DMS153 (cell line): ENCODE measurements at regions not wholly inside any gene's neighbourhood (a gene's known extent, or its start where the extent isn't known, plus 50 kb on each side); places are given as distances from the start of the nearest gene placed in this dataset.
"Not testable (repeated sequence)": the region's sequence is repeated elsewhere in the genome, so short reads cannot be mapped to it uniquely, and the experiment has no call there.

Experiments
- DNase-seq: peaks from one replicate; lab custom pipeline; 2025; lab: John Stamatoyannopoulos, UW

DNA sequence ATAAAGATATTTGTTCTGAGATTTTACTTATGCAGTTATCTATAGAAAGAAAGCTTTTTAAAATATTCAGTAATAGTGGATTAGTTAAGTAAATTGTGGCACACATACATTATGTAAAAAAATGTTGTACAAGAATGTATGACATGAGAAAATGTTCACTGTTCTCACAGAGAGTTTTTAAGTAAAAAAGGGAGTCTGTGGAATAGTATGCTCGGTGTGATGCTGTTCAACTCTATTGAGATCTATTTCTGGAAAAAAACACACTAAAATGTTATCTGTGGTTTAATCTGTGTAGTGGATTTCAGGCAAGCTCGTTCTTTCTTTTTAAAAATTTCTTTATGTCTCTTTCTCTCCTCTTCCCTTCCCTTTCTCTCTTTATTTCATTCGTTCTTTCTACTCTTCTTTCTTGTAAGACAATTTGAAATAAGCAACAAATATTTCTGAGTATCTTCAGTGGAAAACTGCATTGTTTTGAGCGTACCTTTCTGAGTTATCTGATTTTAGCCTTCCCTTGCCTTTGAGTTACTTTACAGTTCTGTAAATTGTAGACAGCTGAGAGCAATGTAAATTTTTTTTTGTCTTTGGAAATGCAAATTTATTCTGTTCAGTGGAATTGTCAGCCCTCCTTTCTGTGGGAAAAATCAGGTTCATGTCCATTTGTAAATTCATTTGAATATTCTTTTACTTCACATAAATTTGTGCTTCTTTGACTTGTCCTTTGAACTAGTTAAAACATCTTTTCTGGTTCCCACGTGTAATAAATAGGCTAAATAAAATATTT, 229.0 kb upstream of the NOX3 start:
- DNase-seq, result no peak

- DNase-seq, result no peak
These were observed 222.7 kb upstream of the NOX3 start for GRCh38 chr6:155678361-155678760.

- no peak for DNase-seq
These were observed 220.7 kb upstream of the NOX3 start for GRCh38 chr6:155676346-155676745.

DNA sequence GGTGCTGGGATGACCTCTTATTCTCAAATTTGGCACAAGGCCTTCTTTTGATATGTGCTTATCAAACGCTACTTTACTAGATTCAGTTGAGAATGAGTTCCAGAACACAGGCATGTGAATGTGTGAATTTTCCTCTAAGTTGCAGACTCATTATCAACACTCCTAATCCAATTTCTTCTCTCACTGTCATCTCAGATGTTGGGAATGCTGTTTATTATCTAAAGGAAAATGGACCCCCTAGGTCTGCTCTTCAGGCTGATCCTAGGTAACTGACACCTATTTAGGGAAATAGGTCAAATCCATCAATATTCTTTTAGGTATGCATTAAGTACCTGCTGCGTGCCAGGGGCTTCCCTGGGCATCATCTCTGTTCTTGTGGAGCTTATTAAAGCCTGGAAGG, 215.0 kb upstream of the NOX3 start:
- DNase-seq, result no peak

GRCh38 chr6:155660251-155660977, 204.8 kb upstream of the NOX3 start:
- DNase-seq, result no peak

DNA sequence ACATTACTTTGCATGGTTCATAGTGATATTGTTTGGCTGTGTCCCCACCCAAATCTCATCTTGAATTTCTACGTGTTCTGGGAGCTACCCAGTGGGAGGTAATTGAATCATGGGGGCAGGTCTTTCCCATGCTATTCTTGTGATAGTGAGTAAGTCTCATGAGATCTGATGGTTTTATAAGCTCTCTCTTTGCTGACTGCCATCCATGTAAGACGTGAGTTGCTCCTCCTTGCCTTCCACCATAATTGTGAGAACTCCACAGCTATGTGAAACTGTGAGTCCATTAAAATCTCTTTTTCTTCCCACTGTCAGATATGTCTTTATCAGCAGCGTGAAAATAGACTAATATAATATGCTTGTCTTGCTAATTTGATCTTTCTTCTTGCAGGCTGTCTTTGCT, 200.4 kb upstream of the NOX3 start:
- DNase-seq, result no peak

DNA sequence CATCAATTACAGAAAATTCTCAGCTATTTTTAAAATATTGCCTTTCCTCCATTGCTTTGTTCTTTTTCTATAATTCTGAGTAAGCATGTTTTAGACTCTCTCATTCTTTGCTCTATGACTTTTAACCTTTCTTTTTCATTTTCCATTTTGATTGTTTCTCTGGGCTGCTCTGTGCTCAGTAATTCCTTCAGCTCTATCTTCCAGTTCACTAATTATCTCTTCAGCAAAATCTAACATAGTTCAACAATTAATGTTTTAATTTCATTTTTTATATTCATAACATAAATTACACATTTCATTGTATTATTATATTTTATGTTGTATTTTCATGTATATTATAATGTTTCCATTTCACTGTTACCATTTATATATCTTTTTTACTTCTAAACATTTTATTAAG, 198.8 kb upstream of the NOX3 start:
- DNase-seq, result no peak

DNA sequence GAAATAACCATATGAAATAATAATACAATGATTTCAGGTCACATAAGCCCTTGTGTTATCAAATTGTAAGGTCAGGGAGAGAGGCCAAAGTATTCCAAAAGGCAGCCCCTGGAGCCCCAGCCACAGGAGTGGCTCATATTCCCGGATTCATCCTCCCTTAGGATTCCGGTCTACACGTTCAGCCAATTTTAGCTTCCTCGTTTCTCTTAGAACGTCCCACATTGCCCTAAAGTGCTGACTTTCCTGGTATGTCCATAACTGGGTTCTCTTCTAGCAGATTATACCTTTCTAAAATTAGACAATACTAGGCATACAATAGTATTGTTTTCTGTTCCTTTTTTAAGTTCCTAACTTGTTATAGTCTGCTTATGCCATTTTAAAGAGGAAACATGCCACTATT, 192.7 kb upstream of the NOX3 start:
- no peak for DNase-seq

DNA sequence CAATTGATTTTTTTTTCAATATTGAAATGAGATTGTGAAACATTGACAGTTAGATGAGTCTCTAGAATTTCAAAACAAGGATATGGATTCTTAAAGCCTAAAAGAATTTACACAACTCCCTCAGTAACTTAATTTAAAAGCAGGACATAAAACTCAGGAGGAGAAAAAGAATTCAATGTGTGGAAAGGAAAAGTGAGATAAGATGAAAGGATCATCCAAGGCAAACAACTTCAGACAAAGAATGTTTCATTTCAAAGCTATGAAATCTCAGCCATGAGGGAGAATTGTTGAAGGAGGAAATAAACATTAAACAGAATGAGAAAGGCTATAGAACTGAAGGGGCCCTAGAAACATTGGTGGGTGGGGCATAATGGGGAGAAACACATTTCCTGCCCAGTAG, 191.7 kb upstream of the NOX3 start:
- no peak for DNase-seq

DNA sequence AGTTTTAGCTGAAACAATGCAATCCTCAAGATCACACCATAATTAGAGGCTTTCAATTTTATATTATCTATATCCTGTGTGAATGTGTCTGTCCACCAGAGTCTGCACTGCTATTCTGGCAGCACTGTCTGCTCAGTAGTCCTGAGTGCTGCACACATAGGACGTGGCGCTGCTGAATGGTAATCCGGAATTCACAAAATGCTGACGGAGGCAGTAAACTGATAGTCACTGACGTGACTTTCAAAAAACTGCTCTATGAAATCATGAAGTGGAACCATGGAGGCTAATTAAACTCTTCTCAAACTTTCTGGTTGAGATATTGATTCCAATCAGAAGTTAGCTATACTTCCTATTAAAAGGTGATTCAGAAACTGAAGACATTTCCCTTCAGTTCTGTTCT, 190.8 kb upstream of the NOX3 start:
- DNase-seq, result no peak

DNA sequence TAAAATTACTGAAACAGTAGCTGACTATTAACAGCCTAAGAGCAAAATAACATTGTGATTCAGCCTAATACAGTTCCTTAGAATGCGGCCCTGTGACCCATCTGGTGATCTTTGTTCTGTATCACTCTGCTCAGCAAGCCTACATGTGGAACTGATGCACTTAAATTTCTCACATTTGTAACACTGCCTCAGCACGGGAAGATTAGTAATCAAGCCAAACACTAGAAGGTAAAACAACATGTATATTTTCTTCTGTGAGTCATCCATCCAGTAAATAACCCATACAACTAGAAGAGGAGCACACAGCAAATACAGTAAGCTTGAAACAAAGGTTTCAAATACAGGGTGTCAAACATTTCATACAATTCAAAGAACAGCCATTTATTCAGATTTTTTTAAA, 189.7 kb upstream of the NOX3 start:
- DNase-seq, result no peak

DNA sequence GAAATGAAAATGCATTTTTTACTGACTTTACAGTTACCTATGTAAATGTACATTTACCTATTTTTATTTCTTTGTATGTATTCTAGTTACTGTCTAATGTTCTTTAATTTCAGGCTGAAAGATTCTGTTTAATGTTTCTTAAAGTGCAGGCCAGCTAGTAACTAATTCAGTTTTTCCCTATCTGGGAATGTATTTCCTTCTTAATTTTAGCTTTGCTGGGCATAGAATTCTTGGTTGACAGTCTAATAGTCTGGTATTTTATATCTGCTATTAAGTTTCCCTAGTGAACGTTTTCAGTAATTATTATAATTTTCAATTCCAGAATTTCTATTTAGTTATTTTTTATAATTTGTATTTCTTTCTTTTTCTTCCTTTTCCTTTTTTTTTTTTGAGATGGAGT, 186.0 kb upstream of the NOX3 start:
- DNase-seq, result no peak

- DNase-seq, result no peak
These were observed 182.6 kb upstream of the NOX3 start for GRCh38 chr6:155638200-155638599.

DNA sequence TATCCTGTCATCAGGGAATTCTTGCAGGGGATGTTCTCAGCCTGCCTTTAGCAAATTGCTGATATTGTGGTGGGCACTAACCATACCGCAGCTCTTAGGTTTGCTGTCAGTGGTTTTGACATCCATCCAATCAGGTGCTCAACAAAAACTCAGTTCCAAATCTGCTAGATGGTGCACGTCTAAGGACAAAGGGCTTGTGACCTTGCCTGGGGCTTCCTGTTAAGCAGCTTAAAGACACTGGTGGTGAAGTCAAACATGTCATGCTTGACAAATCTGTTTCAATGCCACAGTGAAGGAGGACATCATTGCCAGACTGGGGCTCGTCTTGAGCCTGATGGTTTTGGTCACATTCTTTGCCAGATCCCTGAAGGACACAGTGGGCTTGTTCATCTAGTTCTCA, 179.8 kb upstream of the NOX3 start:
- no peak for DNase-seq

DNA sequence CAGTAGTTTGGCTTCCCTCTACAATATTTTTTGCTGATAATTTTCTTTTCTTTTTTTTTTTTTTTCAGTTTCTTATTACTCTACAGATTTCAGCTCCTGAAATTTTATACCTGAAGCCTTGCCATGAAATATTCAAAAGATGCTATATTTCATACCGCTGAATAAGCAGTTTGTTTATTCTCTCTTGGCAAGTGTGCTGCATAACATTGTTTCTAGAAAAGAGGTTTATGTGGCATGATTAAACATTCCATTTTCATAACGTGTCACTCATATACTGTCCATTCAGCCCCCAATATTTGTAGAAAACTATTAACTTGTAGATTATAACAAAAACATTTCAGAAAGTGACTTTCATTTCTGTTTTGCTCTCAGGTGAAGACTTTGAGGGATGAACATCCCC, 174.4 kb upstream of the NOX3 start:
- no peak for DNase-seq

DNA sequence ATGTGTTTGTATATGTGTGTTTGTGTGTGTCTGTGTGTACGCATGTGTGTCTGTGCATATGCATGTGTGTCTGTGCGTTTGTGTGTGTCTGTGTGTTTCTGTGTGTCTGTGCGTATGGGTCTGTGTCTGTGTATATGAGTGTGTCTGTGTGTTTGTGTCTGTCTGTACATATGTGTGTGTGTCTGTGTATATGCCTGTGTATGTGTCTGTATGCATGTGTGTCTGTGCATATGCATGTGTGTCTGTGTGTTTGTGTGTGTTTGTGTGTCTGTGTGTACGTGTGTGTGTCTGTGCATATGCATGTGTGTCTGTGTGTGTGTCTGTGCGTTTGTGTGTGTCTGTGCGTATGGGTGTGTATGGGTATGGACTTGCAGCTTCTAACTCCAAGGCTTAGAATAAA, 174.0 kb upstream of the NOX3 start:
- DNase-seq, result no peak

DNA sequence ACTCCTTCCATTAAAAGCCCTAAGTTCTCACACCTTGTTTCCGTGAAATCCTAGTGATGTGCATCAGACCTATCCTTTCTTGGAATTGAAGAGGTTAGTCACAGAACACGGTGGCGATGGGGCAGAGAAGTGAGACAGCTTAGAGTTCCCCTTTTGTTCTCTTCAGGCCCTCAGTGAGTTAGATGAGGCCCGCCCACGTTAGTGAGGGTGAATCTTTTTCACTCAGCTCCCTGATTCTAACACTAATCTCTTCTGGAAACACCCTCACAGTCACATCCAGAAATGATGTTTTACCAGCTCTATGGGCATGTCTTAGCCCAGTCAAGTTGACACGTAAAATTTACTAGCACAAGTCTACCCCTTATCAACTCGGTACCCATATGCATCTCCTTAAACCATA, 172.7 kb upstream of the NOX3 start:
- DNase-seq, result no peak

- DNase-seq, result not testable (repeated sequence)
These were observed 172.1 kb upstream of the NOX3 start for GRCh38 chr6:155627722-155628212.

GRCh38 chr6:155623450-155624178, 168.0 kb upstream of the NOX3 start:
- DNase-seq, result no peak

DNA sequence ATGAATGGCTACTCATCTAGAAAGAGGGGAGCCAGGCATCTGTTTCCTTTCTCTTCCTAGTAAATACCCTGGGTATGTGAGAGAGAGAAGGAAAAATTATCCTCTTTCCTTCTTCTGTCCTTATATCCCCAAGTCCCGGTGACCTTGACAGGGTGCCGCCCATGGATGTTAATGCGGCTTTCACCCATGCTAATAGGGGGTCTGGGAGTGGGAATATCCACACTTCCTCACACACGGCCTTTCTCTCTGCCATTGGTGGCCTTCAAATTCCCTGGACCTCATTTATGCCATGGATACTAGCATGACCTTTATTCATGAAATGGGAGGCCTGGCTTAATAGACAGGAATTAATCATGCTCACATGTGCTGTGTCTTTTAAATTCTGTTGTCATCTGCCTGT, 159.0 kb upstream of the NOX3 start:
- no peak for DNase-seq

DNA sequence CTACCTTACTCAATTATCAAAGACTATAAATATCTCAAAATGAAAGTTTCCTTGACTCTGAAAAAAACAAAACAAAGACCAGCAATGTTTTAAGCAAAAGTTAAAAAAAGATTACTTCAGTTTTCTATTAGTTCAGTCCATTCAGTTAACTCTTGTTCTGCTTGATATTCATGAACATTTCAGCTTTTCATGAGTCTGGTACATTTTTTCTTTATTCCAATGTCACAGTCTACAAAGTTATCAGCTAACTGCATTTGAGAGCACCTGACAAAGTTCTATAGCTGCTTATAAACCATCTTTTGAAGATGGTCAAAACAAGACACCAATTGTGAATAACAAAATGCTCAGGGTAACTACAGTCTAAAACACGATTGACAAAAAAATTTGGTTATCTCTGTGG, 156.1 kb upstream of the NOX3 start:
- no peak for DNase-seq

- DNase-seq, result no peak
These were observed 149.4 kb upstream of the NOX3 start for GRCh38 chr6:155604991-155605390.

- no peak for DNase-seq
These were observed 143.9 kb upstream of the NOX3 start for GRCh38 chr6:155599561-155599960.
